Astrocyte (in vitro differentiated cells and primary cell): ENCODE measurements at regions not wholly inside any gene's neighbourhood (a gene's known extent, or its start where the extent isn't known, plus 50 kb on each side); places are given as distances from the start of the nearest gene placed in this dataset.

Experiments used
- CTCF ChIP-seq: IDR thresholded peaks from 2 replicates; pipeline ENCODE4 v1.5.1; 2011; ENCODE audit warnings: low read depth, mild to moderate bottlenecking, inconsistent platforms, low read length, moderate library complexity; ENCODE audit not compliant: insufficient read depth
- EZH2 ChIP-seq: IDR thresholded peaks from 2 replicates; pipeline ENCODE4 v1.6.1; 2012; ENCODE audit warnings: mild to moderate bottlenecking, low read length, inconsistent platforms; ENCODE audit not compliant: insufficient read depth

DNA sequence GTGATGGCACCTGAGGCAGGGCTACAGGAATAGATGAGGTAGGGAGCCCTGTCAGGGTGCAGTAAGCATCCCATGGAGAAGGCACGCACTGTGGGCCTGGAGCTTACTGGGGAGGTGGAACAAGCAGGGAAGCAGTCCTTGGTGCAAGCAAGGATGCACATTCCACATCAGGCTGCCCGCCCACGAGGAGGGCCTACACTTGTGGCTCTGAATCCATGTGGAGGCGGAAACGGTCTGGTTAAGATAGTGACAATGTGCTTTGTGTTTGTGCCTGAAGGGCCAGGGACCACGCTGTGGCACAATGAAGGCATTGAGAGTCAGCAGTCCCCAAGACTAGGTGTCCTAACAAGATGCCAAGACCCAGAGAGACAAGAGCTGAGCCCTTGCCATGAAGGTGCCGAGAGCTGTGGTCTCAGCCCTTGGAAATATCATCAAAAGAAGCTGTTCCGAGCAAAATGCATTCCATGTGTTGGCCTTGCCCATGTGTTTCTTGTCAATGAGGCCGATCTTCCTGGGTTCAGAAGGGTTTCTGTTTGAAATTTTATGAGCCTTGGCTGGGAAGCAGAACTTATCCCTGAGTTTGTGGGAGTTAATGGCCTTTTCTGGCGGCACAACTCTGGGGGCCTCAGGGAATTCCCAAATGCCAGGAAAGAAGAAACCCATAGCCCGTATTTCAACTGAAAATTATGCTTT, 111.9 kb downstream of the NGF start:
- TF ChIP-seq CTCF (no peak), EZH2 (no peak)
